ENCODE measurements at regions not wholly inside any gene's neighbourhood (a gene's known extent, or its start where the extent isn't known, plus 50 kb on each side); places are given as distances from the start of the nearest gene placed in this dataset.

- DNase-seq = no peak
Measured at GRCh38 chr12:24293549-24293948, 344.1 kb upstream of the SOX5 start.

- DNase-seq = no peak
Measured at GRCh38 chr12:24287963-24288362, 338.5 kb upstream of the SOX5 start.

GRCh38 chr12:24285448-24285847 lies 336.0 kb upstream of the SOX5 start:
- no peak for DNase-seq

- DNase-seq = no peak
Measured at GRCh38 chr12:24281341-24281740, 331.9 kb upstream of the SOX5 start.

- DNase-seq = no peak
Measured at GRCh38 chr12:24280056-24280842, 330.8 kb upstream of the SOX5 start.

- DNase-seq = no peak
Measured at GRCh38 chr12:24278832-24279231, 329.4 kb upstream of the SOX5 start.

- DNase-seq = no peak
Measured at GRCh38 chr12:24270965-24271364, 321.5 kb upstream of the SOX5 start.

- no peak for DNase-seq
Measured at GRCh38 chr12:24270464-24270863, 321.0 kb upstream of the SOX5 start.

GRCh38 chr12:24268663-24269186 lies 319.3 kb upstream of the SOX5 start:
- no peak for DNase-seq

GRCh38 chr12:24266982-24267381 lies 317.5 kb upstream of the SOX5 start:
- no peak for DNase-seq

GRCh38 chr12:24256684-24257083 lies 307.2 kb upstream of the SOX5 start:
- no peak for DNase-seq

- no peak for DNase-seq
Measured at GRCh38 chr12:24255920-24256665, 306.6 kb upstream of the SOX5 start.

GRCh38 chr12:24252602-24253001 lies 303.1 kb upstream of the SOX5 start:
- no peak for DNase-seq

GRCh38 chr12:24246934-24247333 lies 297.5 kb upstream of the SOX5 start:
- DNase-seq = no peak

- no peak for DNase-seq
Measured at GRCh38 chr12:24246376-24246775, 296.9 kb upstream of the SOX5 start.

GRCh38 chr12:24244801-24245200 lies 295.3 kb upstream of the SOX5 start:
- DNase-seq = no peak

- DNase-seq = no peak
Measured at GRCh38 chr12:24244231-24244630, 294.8 kb upstream of the SOX5 start.

GRCh38 chr12:24240707-24241106 lies 291.2 kb upstream of the SOX5 start:
- DNase-seq = no peak

GRCh38 chr12:24233519-24234246 lies 284.2 kb upstream of the SOX5 start:
- DNase-seq = no peak

- DNase-seq = no peak
Measured at GRCh38 chr12:24232531-24232930, 283.1 kb upstream of the SOX5 start.

GRCh38 chr12:24231298-24231697 lies 281.8 kb upstream of the SOX5 start:
- DNase-seq = no peak

- no peak for DNase-seq
Measured at GRCh38 chr12:24230061-24230701, 280.7 kb upstream of the SOX5 start.
